Duodenal mucosa (tissue), 2 donors: ENCODE measurements at regions not wholly inside any gene's neighbourhood (a gene's known extent, or its start where the extent isn't known, plus 50 kb on each side); places are given as distances from the start of the nearest gene placed in this dataset.

ENCODE experiments used
- H3K27ac ChIP-seq: one replicate; pipeline ENCODE4 v1.7.0; 2013; ENCODE audit warnings: low read depth, low read length
- H3K27me3 ChIP-seq, 2 donors: one replicate each; pipeline ENCODE4 v1.7.0; 2013; ENCODE audit warnings: low read length in 2 of 2, control low read depth in 1 of 2; ENCODE audit not compliant: insufficient read depth in 2 of 2, control insufficient read depth in 1 of 2
- H3K36me3 ChIP-seq, 2 donors: one replicate each; pipeline ENCODE4 v1.7.0; 2013; ENCODE audit warnings: low read length in 2 of 2, control low read depth in 1 of 2; ENCODE audit not compliant: insufficient read depth in 2 of 2, control insufficient read depth in 1 of 2
- H3K4me1 ChIP-seq, 2 donors: one replicate each; pipeline ENCODE4 v1.7.0; 2013; ENCODE audit warnings: low read length in 2 of 2, control low read depth in 1 of 2; ENCODE audit not compliant: insufficient read depth in 2 of 2, control insufficient read depth in 1 of 2
- H3K4me3 ChIP-seq, 2 donors: one replicate each; pipeline ENCODE4 v1.7.0; 2013; ENCODE audit warnings: low read length in 2 of 2, low read depth in 1 of 2
- H3K9ac ChIP-seq, 2 donors: one replicate each; pipeline ENCODE4 v1.7.0; 2013; ENCODE audit warnings: low read length in 2 of 2, low read depth in 1 of 2
- H3K9me3 ChIP-seq, 2 donors: one replicate each; pipeline ENCODE4 v1.7.0; 2013; ENCODE audit warnings: low read length in 2 of 2, control low read depth in 1 of 2; ENCODE audit not compliant: control insufficient read depth in 1 of 2

DNA sequence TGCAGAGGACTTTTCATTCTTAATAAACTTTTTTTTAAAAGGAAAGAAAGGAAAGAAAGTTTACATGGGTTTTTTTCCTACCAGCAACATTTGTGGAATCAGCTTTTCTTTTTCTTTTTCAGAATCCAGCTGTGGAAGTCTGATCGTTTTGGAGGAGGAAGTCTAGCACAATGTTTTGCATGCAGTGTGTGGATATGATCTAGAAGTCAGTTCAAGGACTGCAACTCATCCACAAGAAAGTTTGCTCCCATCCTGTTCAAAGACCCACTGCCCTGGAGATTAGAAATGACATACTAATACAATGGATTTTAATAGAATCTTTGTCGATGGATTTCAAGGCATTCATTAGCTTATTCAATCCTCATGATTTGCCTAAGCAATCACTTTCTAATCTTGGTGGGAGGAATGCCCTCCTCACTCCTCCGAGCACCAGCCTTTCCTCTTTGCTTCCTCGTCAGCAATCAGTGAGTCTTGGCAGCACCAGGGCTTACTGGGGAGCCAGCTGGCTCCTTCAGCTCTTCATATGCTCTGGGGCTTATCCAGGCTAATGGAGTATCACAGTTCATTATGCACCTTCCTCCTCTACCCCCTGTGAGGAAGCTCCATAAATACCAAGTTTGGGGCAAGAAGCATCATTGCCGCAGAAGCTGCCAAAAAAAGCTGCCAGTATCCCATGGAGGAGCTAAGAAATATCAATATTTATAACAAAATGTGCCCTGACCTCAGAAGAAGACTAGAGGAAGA, 392.3 kb upstream of the PKN2 start:
- H3K9me3 ChIP-seq = no peaks in the 10 kb centered on the region
- no peak overlapping the region for H3K4me3 ChIP-seq
- H3K9ac ChIP-seq = no peak overlapping the region
- H3K36me3 ChIP-seq = no peaks in the 10 kb centered on the region
- H3K4me1 ChIP-seq = no peaks in the 10 kb centered on the region
- H3K27me3 ChIP-seq = no peaks in the 10 kb centered on the region
- no peak overlapping the region for H3K27ac ChIP-seq

DNA sequence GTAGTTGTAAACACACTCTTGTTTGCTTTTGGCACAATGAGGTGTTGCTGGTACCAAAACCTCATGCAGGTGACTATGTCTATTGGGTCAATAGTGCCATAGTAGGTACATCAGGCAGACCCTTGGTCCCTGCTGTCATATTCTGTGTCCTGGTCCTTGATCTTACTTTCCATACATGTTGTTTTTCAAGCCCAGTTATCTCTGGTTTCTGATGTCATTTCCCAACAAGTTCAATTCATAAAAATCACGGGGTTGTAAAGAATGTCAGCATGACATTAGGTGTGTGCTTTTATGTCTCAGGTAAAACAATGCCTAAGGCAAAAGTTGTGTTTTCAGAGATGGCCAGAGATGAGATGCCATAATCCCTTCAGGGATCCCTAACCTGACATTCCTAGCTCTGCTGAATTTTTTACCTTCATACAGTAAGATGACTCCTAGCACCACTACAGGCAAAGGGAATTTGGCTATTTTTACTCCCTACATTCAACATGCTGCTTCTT, 390.3 kb upstream of the PKN2 start:
- Histone ChIP-seq H3K9ac (no peak overlapping the region), H3K27ac (no peak overlapping the region), H3K4me1 (no peaks in the 10 kb centered on the region)

GRCh38 chr1:88296227-88296626, 387.8 kb upstream of the PKN2 start:
- Histone ChIP-seq H3K27ac (no peak overlapping the region), H3K36me3 (no peaks in the 10 kb centered on the region), H3K9me3 (no peaks in the 10 kb centered on the region), H3K27me3 (no peaks in the 10 kb centered on the region), H3K4me1 (no peaks in the 10 kb centered on the region), H3K9ac (no peak overlapping the region), H3K4me3 (no peak overlapping the region)

More for the DNA sequence above, 390.3 kb upstream of the PKN2 start:
- Histone ChIP-seq H3K4me3 (no peak overlapping the region), H3K36me3 (no peaks in the 10 kb centered on the region), H3K9me3 (no peaks in the 10 kb centered on the region), H3K27me3 (no peaks in the 10 kb centered on the region)

GRCh38 chr1:88296642-88297041, 387.4 kb upstream of the PKN2 start:
- Histone ChIP-seq H3K9ac (no peak overlapping the region), H3K36me3 (no peaks in the 10 kb centered on the region), H3K4me1 (no peaks in the 10 kb centered on the region), H3K9me3 (no peaks in the 10 kb centered on the region), H3K27me3 (no peaks in the 10 kb centered on the region), H3K27ac (no peak overlapping the region), H3K4me3 (no peak overlapping the region)

DNA sequence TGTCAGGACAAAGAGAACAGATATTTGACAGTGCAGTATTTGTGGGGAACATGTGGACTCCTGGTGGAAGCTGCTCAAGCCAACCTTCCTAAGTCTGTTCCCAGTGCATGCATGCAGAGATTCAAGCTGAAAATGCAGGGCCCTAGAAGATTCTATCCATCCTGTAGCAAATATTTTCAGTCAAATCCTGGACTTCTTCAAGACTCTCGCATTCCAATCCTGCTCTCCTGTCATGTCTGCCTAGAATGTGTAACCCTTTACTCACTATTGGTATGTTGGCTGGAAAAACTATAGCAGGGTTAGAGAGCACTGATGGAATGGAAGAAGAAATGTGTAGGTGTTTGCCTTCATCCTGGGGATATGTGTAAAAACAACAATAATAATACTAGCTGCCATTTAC, 385.6 kb upstream of the PKN2 start:
- Histone ChIP-seq H3K9me3 (no peaks in the 10 kb centered on the region), H3K4me3 (no peak overlapping the region), H3K9ac (no peak overlapping the region), H3K4me1 (no peaks in the 10 kb centered on the region), H3K27ac (no peak overlapping the region), H3K36me3 (no peaks in the 10 kb centered on the region), H3K27me3 (no peaks in the 10 kb centered on the region)

GRCh38 chr1:88300752-88301263, 383.3 kb upstream of the PKN2 start:
- Histone ChIP-seq H3K4me3 (no peak overlapping the region), H3K9me3 (no peaks in the 10 kb centered on the region), H3K27me3 (no peaks in the 10 kb centered on the region), H3K27ac (no peak overlapping the region), H3K36me3 (no peaks in the 10 kb centered on the region), H3K4me1 (no peaks in the 10 kb centered on the region), H3K9ac (no peak overlapping the region)

GRCh38 chr1:88302843-88303486, 381.1 kb upstream of the PKN2 start:
- Histone ChIP-seq H3K36me3 (no peaks in the 10 kb centered on the region), H3K27me3 (no peaks in the 10 kb centered on the region), H3K27ac (no peak overlapping the region), H3K4me3 (no peak overlapping the region), H3K9ac (peak overlapping the region in 1 of 2 donors; percentile 4), H3K4me1 (no peaks in the 10 kb centered on the region), H3K9me3 (no peaks in the 10 kb centered on the region)

- H3K27me3 ChIP-seq = no peaks in the 10 kb centered on the region
- H3K4me3 ChIP-seq = no peak overlapping the region
- H3K9me3 ChIP-seq = no peaks in the 10 kb centered on the region
- no peak overlapping the region for H3K9ac ChIP-seq
- H3K4me1 ChIP-seq = peaks cover 5 to 12% of the 10 kb centered on the region in 2 donors
- no peak overlapping the region for H3K27ac ChIP-seq
- H3K36me3 ChIP-seq = no peaks in the 10 kb centered on the region
Observed at GRCh38 chr1:88311265-88311664, 372.8 kb upstream of the PKN2 start.

- Histone ChIP-seq H3K9me3 (no peaks in the 10 kb centered on the region), H3K27me3 (no peaks in the 10 kb centered on the region), H3K36me3 (no peaks in the 10 kb centered on the region), H3K9ac (no peak overlapping the region), H3K4me3 (no peak overlapping the region), H3K4me1 (peaks cover 5 to 12% of the 10 kb centered on the region in 2 donors), H3K27ac (no peak overlapping the region)
Observed at GRCh38 chr1:88311907-88312306, 372.2 kb upstream of the PKN2 start.

GRCh38 chr1:88317396-88317795, 366.7 kb upstream of the PKN2 start:
- H3K36me3 ChIP-seq = no peaks in the 10 kb centered on the region
- no peak overlapping the region for H3K9ac ChIP-seq
- H3K27ac ChIP-seq = no peak overlapping the region
- no peaks in the 10 kb centered on the region for H3K27me3 ChIP-seq
- no peaks in the 10 kb centered on the region for H3K4me1 ChIP-seq
- H3K4me3 ChIP-seq = no peak overlapping the region
- no peaks in the 10 kb centered on the region for H3K9me3 ChIP-seq
